ENCODE measurements at regions not wholly inside any gene's neighbourhood (a gene's known extent, or its start where the extent isn't known, plus 50 kb on each side); places are given as distances from the start of the nearest gene placed in this dataset.

- TF ChIP-seq POLR2AphosphoS5 (IDR thresholded peaks at IDR 0.05; ENCODE audit: low read depth, low read length) (no peak), POLR2A (IDR thresholded peaks at IDR 0.05; ENCODE audit: low read depth, low read length) (no peak)
Measured at GRCh38 chr20:22796469-22797077, 212.2 kb upstream of the FOXA2 start.

All from GM12892 (cell line).